Stomach smooth muscle (tissue), 2 donors: ENCODE measurements at regions not wholly inside any gene's neighbourhood (a gene's known extent, or its start where the extent isn't known, plus 50 kb on each side); places are given as distances from the start of the nearest gene placed in this dataset.
"Not testable (repeated sequence)": the region's sequence is repeated elsewhere in the genome, so short reads cannot be mapped to it uniquely, and the experiment has no call there.

Experiments
- H3K27ac ChIP-seq: one replicate; pipeline ENCODE4 v1.7.0; 2013; ENCODE audit warnings: mild to moderate bottlenecking, low read length, inconsistent platforms
- H3K27me3 ChIP-seq, 2 donors: one replicate each; pipeline ENCODE4 v1.7.0; 2013; ENCODE audit warnings: low read length in 2 of 2; ENCODE audit not compliant: insufficient read depth in 2 of 2, control insufficient read depth in 1 of 2
- H3K36me3 ChIP-seq, 2 donors: one replicate each; pipeline ENCODE4 v1.7.0; 2013; ENCODE audit warnings: low read length in 2 of 2; ENCODE audit not compliant: control insufficient read depth in 2 of 2, insufficient read depth in 2 of 2
- H3K4me1 ChIP-seq: one replicate; pipeline ENCODE4 v1.7.0; 2013; ENCODE audit warnings: low read length; ENCODE audit not compliant: control insufficient read depth, insufficient read depth
- H3K4me3 ChIP-seq, 2 donors: one replicate each; pipeline ENCODE4 v1.7.0; 2013; ENCODE audit warnings: low read length in 2 of 2
- H3K9ac ChIP-seq, 2 donors: one replicate each; pipeline ENCODE4 v1.7.0; 2013; ENCODE audit warnings: low read length in 2 of 2, mild to moderate bottlenecking in 1 of 2
- H3K9me3 ChIP-seq, 2 donors: one replicate each; pipeline ENCODE4 v1.7.0; 2013; ENCODE audit warnings: low read length in 2 of 2; ENCODE audit not compliant: control insufficient read depth in 2 of 2
- donor health status: healthy.
- donor health status: Pancreatic carcinoma.

GRCh38 chr3:82128271-82128670 is 366.8 kb upstream of the GBE1 start:
- H3K36me3 ChIP-seq, result no peaks in the 10 kb centered on the region
- no peaks in the 10 kb centered on the region for H3K9me3 ChIP-seq
- no peak overlapping the region for H3K9ac ChIP-seq
- H3K4me3 ChIP-seq, result no peak overlapping the region
- H3K27me3 ChIP-seq, result no peaks in the 10 kb centered on the region
- no peak overlapping the region for H3K27ac ChIP-seq
- H3K4me1 ChIP-seq, result no peaks in the 10 kb centered on the region

GRCh38 chr3:82122554-82123345 is 361.3 kb upstream of the GBE1 start:
- Histone ChIP-seq H3K36me3 (no peaks in the 10 kb centered on the region), H3K9me3 (no peaks in the 10 kb centered on the region), H3K9ac (no peak overlapping the region), H3K4me3 (no peak overlapping the region), H3K27me3 (no peaks in the 10 kb centered on the region), H3K4me1 (no peaks in the 10 kb centered on the region), H3K27ac (no peak overlapping the region)

- no peak overlapping the region for H3K9ac ChIP-seq
- no peaks in the 10 kb centered on the region for H3K4me1 ChIP-seq
- no peak overlapping the region for H3K4me3 ChIP-seq
- no peaks in the 10 kb centered on the region for H3K9me3 ChIP-seq
- H3K27me3 ChIP-seq, result no peaks in the 10 kb centered on the region
- H3K36me3 ChIP-seq, result no peaks in the 10 kb centered on the region
- H3K27ac ChIP-seq, result no peak overlapping the region
Observed at GRCh38 chr3:82114589-82114988, 353.1 kb upstream of the GBE1 start.

- H3K9me3 ChIP-seq, H3K27me3 ChIP-seq: not testable (repeated sequence)
Observed at GRCh38 chr3:82110721-82111120, 349.3 kb upstream of the GBE1 start.

GRCh38 chr3:82103241-82103640 is 341.8 kb upstream of the GBE1 start:
- no peak overlapping the region for H3K27ac ChIP-seq
- no peaks in the 10 kb centered on the region for H3K36me3 ChIP-seq
- H3K9me3 ChIP-seq, result no peaks in the 10 kb centered on the region
- H3K4me3 ChIP-seq, result no peak overlapping the region
- H3K27me3 ChIP-seq, result no peaks in the 10 kb centered on the region
- no peaks in the 10 kb centered on the region for H3K4me1 ChIP-seq
- H3K9ac ChIP-seq, result no peak overlapping the region

More at GRCh38 chr3:82110721-82111120, 349.3 kb upstream of the GBE1 start:
- not testable (repeated sequence) for H3K36me3 ChIP-seq, H3K27ac ChIP-seq, H3K9ac ChIP-seq, H3K4me1 ChIP-seq, H3K4me3 ChIP-seq

- Histone ChIP-seq H3K36me3 (no peaks in the 10 kb centered on the region), H3K9me3 (no peaks in the 10 kb centered on the region), H3K27me3 (no peaks in the 10 kb centered on the region), H3K4me3 (no peak overlapping the region), H3K27ac (no peak overlapping the region), H3K4me1 (no peaks in the 10 kb centered on the region), H3K9ac (no peak overlapping the region)
Observed at GRCh38 chr3:82100378-82100777, 338.9 kb upstream of the GBE1 start.

- Histone ChIP-seq H3K4me3 (no peak overlapping the region), H3K36me3 (no peaks in the 10 kb centered on the region), H3K9ac (no peak overlapping the region), H3K27ac (no peak overlapping the region), H3K9me3 (no peaks in the 10 kb centered on the region), H3K4me1 (no peaks in the 10 kb centered on the region), H3K27me3 (no peaks in the 10 kb centered on the region)
Observed at GRCh38 chr3:82093641-82094040, 332.2 kb upstream of the GBE1 start.

- Histone ChIP-seq H3K4me1 (no peaks in the 10 kb centered on the region), H3K4me3 (no peak overlapping the region), H3K36me3 (no peaks in the 10 kb centered on the region), H3K27me3 (no peaks in the 10 kb centered on the region), H3K27ac (no peak overlapping the region), H3K9ac (no peak overlapping the region), H3K9me3 (no peaks in the 10 kb centered on the region)
Observed at GRCh38 chr3:82088749-82089148, 327.3 kb upstream of the GBE1 start.

GRCh38 chr3:82087958-82088357 is 326.5 kb upstream of the GBE1 start:
- no peak overlapping the region for H3K4me3 ChIP-seq
- H3K36me3 ChIP-seq, result no peaks in the 10 kb centered on the region
- no peaks in the 10 kb centered on the region for H3K4me1 ChIP-seq
- H3K27ac ChIP-seq, result no peak overlapping the region
- no peaks in the 10 kb centered on the region for H3K9me3 ChIP-seq
- H3K27me3 ChIP-seq, result no peaks in the 10 kb centered on the region
- no peak overlapping the region for H3K9ac ChIP-seq

- Histone ChIP-seq H3K27me3 (no peaks in the 10 kb centered on the region), H3K4me3 (no peak overlapping the region), H3K27ac (no peak overlapping the region), H3K36me3 (no peaks in the 10 kb centered on the region), H3K9ac (no peak overlapping the region), H3K4me1 (no peaks in the 10 kb centered on the region), H3K9me3 (no peaks in the 10 kb centered on the region)
Observed at GRCh38 chr3:82085851-82086475, 324.5 kb upstream of the GBE1 start.

- Histone ChIP-seq H3K4me1 (no peaks in the 10 kb centered on the region), H3K4me3 (no peak overlapping the region), H3K9ac (no peak overlapping the region), H3K36me3 (no peaks in the 10 kb centered on the region), H3K27me3 (no peaks in the 10 kb centered on the region), H3K27ac (no peak overlapping the region), H3K9me3 (no peaks in the 10 kb centered on the region)
Observed at GRCh38 chr3:82085356-82085755, 323.9 kb upstream of the GBE1 start.
